PFSK-1 (cell line): ENCODE measurements at regions not wholly inside any gene's neighbourhood (a gene's known extent, or its start where the extent isn't known, plus 50 kb on each side); places are given as distances from the start of the nearest gene placed in this dataset.

Experiments
- FOXP2 ChIP-seq: optimal IDR thresholded peaks from 2 replicates; pipeline ENCODE3; 2011; ENCODE audit warnings: borderline replicate concordance, control low read depth, inconsistent platforms; ENCODE audit not compliant: insufficient read depth; ENCODE audit errors: extremely low read length, extremely low read depth
- POLR2AphosphoS5 ChIP-seq: IDR thresholded peaks from 2 replicates; pipeline ENCODE4 v1.6.1; 2012; ENCODE audit warnings: low read depth, mild to moderate bottlenecking, control low read depth, low read length, moderate library complexity
- SIN3A ChIP-seq: IDR thresholded peaks from 2 replicates; pipeline ENCODE4 v1.6.1; 2012; ENCODE audit warnings: mild to moderate bottlenecking, low read length, moderate library complexity, borderline replicate concordance; ENCODE audit not compliant: insufficient read depth
- TAF1 ChIP-seq: IDR thresholded peaks from 2 replicates; pipeline ENCODE4 v1.6.1; 2012; ENCODE audit warnings: low read length, control low read depth, borderline replicate concordance; ENCODE audit not compliant: insufficient read depth
- TF ChIP-seq, protein P1 (sequence below), 2 experiments: IDR thresholded peaks; 2 replicates each; pipeline versions ENCODE4 v1.6.1 to v1.8.0; 2011 to 2012; ENCODE audit warnings: low read depth in 2 of 2, low read length in 2 of 2, control low read depth in 1 of 2, inconsistent platforms in 1 of 2, mild to moderate bottlenecking in 1 of 2, moderate library complexity in 1 of 2; ENCODE audit not compliant: insufficient read depth in 1 of 2

DNA sequence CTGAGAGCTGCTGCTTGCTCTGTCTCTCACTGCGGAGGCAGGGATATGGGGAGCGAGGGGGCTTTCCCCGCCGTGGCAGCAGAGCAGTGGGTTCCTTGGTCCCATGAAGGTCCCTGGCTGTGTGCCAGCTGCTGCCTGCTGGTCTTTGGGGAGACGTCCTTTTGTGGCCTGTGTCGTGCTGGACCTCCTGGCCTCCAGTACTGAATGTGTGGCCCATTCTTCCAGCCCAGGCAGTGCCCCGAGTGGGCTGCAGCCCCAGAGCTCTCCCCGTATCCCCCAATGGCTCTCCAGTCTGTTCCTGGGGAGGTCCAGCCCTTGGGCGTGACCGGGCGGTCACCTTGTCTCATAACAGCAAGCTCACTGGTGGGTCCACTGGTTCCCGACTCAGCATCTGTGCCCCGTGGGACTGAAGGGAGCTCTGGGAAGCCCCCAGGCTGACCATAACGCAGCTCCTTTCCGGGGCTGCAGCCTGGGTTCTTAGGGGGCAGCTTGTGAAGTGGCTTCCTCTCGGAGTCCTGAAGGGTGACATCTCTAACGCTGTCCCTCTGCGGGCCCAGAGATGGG, 115.6 kb downstream of the SMIM20 start:
- TF ChIP-seq TAF1: no peak
- no peak for TF ChIP-seq POLR2AphosphoS5
- TF ChIP-seq, protein P1, sequence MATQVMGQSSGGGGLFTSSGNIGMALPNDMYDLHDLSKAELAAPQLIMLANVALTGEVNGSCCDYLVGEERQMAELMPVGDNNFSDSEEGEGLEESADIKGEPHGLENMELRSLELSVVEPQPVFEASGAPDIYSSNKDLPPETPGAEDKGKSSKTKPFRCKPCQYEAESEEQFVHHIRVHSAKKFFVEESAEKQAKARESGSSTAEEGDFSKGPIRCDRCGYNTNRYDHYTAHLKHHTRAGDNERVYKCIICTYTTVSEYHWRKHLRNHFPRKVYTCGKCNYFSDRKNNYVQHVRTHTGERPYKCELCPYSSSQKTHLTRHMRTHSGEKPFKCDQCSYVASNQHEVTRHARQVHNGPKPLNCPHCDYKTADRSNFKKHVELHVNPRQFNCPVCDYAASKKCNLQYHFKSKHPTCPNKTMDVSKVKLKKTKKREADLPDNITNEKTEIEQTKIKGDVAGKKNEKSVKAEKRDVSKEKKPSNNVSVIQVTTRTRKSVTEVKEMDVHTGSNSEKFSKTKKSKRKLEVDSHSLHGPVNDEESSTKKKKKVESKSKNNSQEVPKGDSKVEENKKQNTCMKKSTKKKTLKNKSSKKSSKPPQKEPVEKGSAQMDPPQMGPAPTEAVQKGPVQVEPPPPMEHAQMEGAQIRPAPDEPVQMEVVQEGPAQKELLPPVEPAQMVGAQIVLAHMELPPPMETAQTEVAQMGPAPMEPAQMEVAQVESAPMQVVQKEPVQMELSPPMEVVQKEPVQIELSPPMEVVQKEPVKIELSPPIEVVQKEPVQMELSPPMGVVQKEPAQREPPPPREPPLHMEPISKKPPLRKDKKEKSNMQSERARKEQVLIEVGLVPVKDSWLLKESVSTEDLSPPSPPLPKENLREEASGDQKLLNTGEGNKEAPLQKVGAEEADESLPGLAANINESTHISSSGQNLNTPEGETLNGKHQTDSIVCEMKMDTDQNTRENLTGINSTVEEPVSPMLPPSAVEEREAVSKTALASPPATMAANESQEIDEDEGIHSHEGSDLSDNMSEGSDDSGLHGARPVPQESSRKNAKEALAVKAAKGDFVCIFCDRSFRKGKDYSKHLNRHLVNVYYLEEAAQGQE (IDR thresholded peaks at IDR 0.05; ENCODE audit: insufficient read depth in 1 of 2, low read depth in 2 of 2, low read length in 2 of 2): no peak
- TF ChIP-seq SIN3A: no peak

DNA sequence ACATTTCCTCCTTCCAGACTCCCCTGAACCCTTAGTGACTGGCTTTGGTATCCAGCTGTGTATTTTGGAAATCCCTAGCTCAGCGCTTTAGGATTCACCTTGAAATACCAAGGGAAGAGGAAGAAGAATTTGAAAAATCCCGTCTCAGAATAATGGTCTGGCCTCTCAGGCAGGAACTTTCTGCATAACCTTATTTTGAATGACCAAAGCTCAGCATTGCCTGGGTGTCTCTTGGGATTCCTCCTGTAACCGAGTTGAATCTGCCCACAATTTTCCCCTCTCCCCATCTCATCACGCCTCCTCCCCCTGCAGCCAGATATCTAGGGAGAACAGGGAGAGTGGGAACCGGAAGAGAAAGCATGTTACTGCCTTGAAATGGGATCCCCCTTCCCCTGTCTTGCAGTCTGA, 116.2 kb downstream of the SMIM20 start:
- TF ChIP-seq SIN3A (no peak), POLR2AphosphoS5 (no peak), FOXP2 (no peak), TAF1 (no peak)
- TF ChIP-seq, protein P1 (IDR thresholded peaks at IDR 0.05; ENCODE audit: insufficient read depth in 1 of 2, low read depth in 2 of 2, low read length in 2 of 2): no peak

DNA sequence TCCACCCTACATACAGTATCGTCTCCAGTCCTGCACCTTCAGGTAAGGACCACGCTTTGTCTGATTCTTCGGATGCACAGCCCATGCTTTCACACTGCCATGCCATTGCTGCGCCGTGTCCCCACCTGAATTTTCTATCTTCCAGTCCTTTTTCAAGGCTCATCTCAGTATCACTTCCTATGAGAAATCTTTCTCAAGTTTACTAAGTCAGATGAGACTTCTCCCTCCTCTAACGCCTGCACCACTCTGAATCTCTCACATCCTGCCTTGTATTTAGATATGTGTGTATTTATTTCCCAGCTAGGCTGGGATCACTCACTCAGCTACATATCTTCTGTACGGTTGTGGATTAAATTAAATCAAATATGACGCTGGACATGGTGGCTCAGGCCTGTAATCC, 116.8 kb downstream of the SMIM20 start:
- TF ChIP-seq, protein P1 (IDR thresholded peaks at IDR 0.05; ENCODE audit: insufficient read depth in 1 of 2, low read depth in 2 of 2, low read length in 2 of 2): no peak

DNA sequence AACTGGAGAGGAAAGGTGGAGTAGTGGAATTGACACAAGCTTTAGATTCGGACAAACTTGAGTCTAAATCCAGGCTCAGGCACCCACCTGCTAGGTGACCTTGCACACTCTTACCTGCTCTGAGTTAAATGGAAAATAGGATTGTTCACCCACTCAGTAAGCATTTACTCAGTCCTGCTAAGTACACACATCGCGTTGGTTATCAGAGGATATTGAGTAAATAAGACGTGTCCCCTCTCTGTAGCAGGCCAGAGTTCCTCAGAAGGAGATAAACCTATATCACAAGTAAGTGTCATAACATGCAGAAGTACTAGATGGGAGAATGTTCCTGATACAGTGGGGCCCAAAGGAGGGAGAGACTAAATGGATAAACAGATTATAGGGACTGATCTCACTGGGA, 117.7 kb downstream of the SMIM20 start:
- TF ChIP-seq TAF1: no peak
- TF ChIP-seq FOXP2: no peak
- TF ChIP-seq SIN3A: no peak
- TF ChIP-seq POLR2AphosphoS5: no peak
- TF ChIP-seq, protein P1 (IDR thresholded peaks at IDR 0.05; ENCODE audit: insufficient read depth in 1 of 2, low read depth in 2 of 2, low read length in 2 of 2): no peak

DNA sequence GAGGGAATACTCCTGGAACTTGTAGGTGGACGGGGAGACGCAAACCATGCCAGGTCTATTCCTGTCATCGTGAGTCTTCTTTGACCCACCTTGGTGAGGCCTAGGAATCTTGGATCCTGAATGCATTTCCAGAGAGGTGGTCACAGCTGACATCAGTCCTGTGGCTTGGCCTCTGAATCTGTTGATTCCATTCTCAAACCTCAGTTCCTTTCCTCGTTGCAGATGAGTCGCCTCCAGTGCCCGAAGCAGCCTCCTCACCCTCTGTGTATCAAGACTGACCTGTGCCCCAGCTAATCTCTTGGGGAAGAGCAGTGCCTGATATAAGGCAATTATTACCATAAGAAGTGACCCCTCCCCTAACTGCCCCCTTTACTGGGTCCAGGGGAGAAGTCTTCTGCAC, 118.1 kb downstream of the SMIM20 start:
- TF ChIP-seq TAF1 (no peak), POLR2AphosphoS5 (no peak), SIN3A (no peak), FOXP2 (no peak)
- TF ChIP-seq, protein P1 (IDR thresholded peaks at IDR 0.05; ENCODE audit: insufficient read depth in 1 of 2, low read depth in 2 of 2, low read length in 2 of 2): no peak
